ENCODE measurements at regions not wholly inside any gene's neighbourhood (a gene's known extent, or its start where the extent isn't known, plus 50 kb on each side); places are given as distances from the start of the nearest gene placed in this dataset.

DNA sequence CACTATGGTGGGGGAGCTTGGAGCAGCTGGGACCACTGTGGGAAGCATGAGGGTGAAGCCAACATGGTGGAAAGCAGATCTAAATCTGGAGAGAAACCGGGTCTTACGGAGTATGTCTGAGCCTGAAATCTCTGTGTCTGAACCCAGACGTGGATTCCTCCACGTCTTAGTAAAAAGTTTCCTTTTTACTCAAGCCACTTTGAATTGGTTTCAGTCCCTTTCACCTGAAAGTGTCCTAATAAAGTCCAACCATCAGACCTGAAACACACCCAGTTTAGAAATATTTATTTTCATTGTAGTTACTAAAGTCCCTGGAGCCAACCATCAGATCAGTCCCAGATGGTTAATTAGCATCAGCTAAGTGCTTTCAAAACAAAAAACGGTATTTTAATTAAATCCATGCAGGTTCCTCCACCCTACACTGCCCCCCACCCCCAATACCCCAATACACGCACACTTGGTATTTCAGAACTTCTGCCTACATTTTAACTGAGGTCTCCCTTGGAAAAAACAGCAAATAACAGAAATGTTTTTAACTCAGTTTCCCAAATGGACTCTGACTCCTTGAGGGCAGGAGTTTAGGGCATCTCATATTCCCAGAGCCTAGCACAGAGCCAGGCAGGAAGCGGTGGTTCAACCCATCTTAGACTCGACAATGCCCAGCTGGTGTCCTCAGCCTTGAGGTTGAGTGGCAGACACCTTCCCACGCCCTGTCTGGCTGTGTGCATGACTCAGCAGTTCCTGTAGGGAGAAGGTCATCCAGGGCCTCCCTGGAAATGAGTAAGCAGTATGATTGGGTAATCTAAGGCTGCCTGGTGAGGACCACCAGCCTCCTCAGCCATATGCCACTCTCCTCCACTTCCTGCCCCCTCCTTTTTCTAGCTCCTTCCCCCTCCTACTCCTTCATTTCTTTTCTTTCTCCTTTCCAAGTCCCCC, 175.8 kb downstream of the TTC8 start:
- TF ChIP-seq EZH2 (IDR thresholded peaks at IDR 0.05; ENCODE audit: borderline replicate concordance, insufficient read depth, low read length, poor library complexity, severe bottlenecking) (no peak), SMC3 (conservative IDR thresholded peaks at IDR 0.05; ENCODE audit: poor library complexity) (no peak), RAD21 (conservative IDR thresholded peaks at IDR 0.05) (no peak)
- TF ChIP-seq, protein P1, sequence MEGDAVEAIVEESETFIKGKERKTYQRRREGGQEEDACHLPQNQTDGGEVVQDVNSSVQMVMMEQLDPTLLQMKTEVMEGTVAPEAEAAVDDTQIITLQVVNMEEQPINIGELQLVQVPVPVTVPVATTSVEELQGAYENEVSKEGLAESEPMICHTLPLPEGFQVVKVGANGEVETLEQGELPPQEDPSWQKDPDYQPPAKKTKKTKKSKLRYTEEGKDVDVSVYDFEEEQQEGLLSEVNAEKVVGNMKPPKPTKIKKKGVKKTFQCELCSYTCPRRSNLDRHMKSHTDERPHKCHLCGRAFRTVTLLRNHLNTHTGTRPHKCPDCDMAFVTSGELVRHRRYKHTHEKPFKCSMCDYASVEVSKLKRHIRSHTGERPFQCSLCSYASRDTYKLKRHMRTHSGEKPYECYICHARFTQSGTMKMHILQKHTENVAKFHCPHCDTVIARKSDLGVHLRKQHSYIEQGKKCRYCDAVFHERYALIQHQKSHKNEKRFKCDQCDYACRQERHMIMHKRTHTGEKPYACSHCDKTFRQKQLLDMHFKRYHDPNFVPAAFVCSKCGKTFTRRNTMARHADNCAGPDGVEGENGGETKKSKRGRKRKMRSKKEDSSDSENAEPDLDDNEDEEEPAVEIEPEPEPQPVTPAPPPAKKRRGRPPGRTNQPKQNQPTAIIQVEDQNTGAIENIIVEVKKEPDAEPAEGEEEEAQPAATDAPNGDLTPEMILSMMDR (IDR thresholded peaks at IDR 0.05; ENCODE audit: poor library complexity, severe bottlenecking) = no peak
- TF ChIP-seq, protein P2, sequence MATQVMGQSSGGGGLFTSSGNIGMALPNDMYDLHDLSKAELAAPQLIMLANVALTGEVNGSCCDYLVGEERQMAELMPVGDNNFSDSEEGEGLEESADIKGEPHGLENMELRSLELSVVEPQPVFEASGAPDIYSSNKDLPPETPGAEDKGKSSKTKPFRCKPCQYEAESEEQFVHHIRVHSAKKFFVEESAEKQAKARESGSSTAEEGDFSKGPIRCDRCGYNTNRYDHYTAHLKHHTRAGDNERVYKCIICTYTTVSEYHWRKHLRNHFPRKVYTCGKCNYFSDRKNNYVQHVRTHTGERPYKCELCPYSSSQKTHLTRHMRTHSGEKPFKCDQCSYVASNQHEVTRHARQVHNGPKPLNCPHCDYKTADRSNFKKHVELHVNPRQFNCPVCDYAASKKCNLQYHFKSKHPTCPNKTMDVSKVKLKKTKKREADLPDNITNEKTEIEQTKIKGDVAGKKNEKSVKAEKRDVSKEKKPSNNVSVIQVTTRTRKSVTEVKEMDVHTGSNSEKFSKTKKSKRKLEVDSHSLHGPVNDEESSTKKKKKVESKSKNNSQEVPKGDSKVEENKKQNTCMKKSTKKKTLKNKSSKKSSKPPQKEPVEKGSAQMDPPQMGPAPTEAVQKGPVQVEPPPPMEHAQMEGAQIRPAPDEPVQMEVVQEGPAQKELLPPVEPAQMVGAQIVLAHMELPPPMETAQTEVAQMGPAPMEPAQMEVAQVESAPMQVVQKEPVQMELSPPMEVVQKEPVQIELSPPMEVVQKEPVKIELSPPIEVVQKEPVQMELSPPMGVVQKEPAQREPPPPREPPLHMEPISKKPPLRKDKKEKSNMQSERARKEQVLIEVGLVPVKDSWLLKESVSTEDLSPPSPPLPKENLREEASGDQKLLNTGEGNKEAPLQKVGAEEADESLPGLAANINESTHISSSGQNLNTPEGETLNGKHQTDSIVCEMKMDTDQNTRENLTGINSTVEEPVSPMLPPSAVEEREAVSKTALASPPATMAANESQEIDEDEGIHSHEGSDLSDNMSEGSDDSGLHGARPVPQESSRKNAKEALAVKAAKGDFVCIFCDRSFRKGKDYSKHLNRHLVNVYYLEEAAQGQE (IDR thresholded peaks at IDR 0.05; ENCODE audit: borderline replicate concordance) = no peak

All from neural cell (in vitro differentiated cells).